Panc1 (cell line): ENCODE measurements at regions not wholly inside any gene's neighbourhood (a gene's known extent, or its start where the extent isn't known, plus 50 kb on each side); places are given as distances from the start of the nearest gene placed in this dataset.

Source experiments
- POLR2AphosphoS5 ChIP-seq: IDR thresholded peaks from 2 replicates; pipeline ENCODE4 v1.6.1; 2012; ENCODE audit warnings: mild to moderate bottlenecking, low read depth, low read length, moderate library complexity
- TCF7L2 ChIP-seq: IDR thresholded peaks from 2 replicates; pipeline ENCODE4 v1.6.1; 2011; ENCODE audit warnings: mild to moderate bottlenecking, low read depth, low read length, inconsistent platforms
- TF ChIP-seq, protein P1 (sequence below): fragments of 450-650 bp; IDR thresholded peaks from 2 replicates; pipeline ENCODE4 v1.5.1; 2017; ENCODE audit warnings: mild to moderate bottlenecking
- TF ChIP-seq, protein P2 (sequence below), 2 experiments: IDR thresholded peaks; 2 replicates each; pipeline ENCODE4 v1.6.1; 2011 to 2012; ENCODE audit warnings: low read depth in 2 of 2, control low read depth in 1 of 2, low read length in 1 of 2, mild to moderate bottlenecking in 1 of 2, moderate library complexity in 1 of 2; ENCODE audit not compliant: insufficient read depth in 1 of 2

DNA sequence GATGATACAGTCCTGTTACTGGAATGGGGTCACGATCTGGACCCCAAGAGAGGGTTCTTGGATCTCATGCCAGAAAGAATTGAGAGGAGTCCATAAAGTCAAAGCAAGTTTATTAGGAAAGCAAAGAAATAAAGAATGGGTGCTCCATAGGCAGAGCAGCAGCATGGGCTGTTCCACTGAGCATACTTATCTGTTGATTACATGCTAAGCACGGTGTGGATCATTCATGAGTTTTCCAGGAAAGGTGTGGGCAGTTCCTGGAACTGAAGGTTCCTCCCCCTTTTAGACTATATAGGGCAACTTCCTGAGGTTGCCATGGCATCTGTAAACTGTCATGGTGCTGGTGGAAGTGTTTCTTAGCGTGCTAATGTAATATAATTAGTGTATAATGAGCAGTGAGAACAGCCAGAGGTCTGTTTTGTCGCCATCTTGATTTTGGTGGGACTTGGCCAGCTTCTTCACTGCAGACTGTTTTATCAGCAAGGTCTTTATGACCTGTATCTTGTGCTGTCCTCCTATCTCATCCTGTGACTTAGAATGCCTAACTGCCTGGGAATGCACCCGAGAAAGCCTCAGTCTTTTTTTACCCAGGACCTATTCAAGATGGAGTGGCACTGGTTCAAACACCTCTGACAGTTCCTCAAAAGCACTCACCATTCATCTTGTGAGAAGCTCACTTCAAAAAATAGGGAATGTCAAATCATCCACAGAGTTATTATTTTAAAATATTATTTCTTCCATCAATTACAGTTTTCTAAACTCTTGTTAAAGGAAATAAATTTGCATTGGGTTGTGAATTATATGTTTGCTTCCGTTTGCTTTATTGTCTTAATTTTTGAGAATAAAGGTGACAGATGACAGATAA lies 1358.8 kb upstream of the TMEM132C start:
- TF ChIP-seq, protein P1, sequence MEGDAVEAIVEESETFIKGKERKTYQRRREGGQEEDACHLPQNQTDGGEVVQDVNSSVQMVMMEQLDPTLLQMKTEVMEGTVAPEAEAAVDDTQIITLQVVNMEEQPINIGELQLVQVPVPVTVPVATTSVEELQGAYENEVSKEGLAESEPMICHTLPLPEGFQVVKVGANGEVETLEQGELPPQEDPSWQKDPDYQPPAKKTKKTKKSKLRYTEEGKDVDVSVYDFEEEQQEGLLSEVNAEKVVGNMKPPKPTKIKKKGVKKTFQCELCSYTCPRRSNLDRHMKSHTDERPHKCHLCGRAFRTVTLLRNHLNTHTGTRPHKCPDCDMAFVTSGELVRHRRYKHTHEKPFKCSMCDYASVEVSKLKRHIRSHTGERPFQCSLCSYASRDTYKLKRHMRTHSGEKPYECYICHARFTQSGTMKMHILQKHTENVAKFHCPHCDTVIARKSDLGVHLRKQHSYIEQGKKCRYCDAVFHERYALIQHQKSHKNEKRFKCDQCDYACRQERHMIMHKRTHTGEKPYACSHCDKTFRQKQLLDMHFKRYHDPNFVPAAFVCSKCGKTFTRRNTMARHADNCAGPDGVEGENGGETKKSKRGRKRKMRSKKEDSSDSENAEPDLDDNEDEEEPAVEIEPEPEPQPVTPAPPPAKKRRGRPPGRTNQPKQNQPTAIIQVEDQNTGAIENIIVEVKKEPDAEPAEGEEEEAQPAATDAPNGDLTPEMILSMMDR, result no peak
- TF ChIP-seq TCF7L2 (no peak), POLR2AphosphoS5 (no peak)
- TF ChIP-seq, protein P2, sequence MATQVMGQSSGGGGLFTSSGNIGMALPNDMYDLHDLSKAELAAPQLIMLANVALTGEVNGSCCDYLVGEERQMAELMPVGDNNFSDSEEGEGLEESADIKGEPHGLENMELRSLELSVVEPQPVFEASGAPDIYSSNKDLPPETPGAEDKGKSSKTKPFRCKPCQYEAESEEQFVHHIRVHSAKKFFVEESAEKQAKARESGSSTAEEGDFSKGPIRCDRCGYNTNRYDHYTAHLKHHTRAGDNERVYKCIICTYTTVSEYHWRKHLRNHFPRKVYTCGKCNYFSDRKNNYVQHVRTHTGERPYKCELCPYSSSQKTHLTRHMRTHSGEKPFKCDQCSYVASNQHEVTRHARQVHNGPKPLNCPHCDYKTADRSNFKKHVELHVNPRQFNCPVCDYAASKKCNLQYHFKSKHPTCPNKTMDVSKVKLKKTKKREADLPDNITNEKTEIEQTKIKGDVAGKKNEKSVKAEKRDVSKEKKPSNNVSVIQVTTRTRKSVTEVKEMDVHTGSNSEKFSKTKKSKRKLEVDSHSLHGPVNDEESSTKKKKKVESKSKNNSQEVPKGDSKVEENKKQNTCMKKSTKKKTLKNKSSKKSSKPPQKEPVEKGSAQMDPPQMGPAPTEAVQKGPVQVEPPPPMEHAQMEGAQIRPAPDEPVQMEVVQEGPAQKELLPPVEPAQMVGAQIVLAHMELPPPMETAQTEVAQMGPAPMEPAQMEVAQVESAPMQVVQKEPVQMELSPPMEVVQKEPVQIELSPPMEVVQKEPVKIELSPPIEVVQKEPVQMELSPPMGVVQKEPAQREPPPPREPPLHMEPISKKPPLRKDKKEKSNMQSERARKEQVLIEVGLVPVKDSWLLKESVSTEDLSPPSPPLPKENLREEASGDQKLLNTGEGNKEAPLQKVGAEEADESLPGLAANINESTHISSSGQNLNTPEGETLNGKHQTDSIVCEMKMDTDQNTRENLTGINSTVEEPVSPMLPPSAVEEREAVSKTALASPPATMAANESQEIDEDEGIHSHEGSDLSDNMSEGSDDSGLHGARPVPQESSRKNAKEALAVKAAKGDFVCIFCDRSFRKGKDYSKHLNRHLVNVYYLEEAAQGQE (IDR thresholded peaks at IDR 0.05; ENCODE audit: insufficient read depth in 1 of 2, low read depth in 2 of 2, low read length in 1 of 2), result no peak
